Trophoblast cell (in vitro differentiated cells and primary cell): ENCODE measurements at regions not wholly inside any gene's neighbourhood (a gene's known extent, or its start where the extent isn't known, plus 50 kb on each side); places are given as distances from the start of the nearest gene placed in this dataset.

Experiments
- DNase-seq, 2 donors: peaks; one replicate each; pipeline ENCODE4 v3.0.0-alpha.2; 2016
- H2AFZ ChIP-seq: 2 replicates; pipeline ENCODE4 v1.6.1; 2013; ENCODE audit warnings: low read length, moderate library complexity, mild to moderate bottlenecking; ENCODE audit not compliant: insufficient read depth, poor library complexity
- H2AK5ac ChIP-seq: 2 replicates; pipeline ENCODE4 v1.6.1; 2013; ENCODE audit warnings: mild to moderate bottlenecking, low read length
- H2BK120ac ChIP-seq: 2 replicates; pipeline ENCODE4 v1.6.1; 2013; ENCODE audit warnings: low read length, mild to moderate bottlenecking, moderate library complexity; ENCODE audit not compliant: insufficient read depth, poor library complexity
- H2BK12ac ChIP-seq: 2 replicates; pipeline ENCODE4 v1.6.1; 2013; ENCODE audit warnings: mild to moderate bottlenecking, low read length, moderate library complexity
- H2BK5ac ChIP-seq: 2 replicates; pipeline ENCODE4 v1.6.1; 2013; ENCODE audit warnings: low read length, low read depth, moderate library complexity, mild to moderate bottlenecking; ENCODE audit not compliant: poor library complexity
- H3K14ac ChIP-seq: 2 replicates; pipeline ENCODE4 v1.6.1; 2013; ENCODE audit warnings: mild to moderate bottlenecking, low read length
- H3K18ac ChIP-seq: 2 replicates; pipeline ENCODE4 v1.6.1; 2013; ENCODE audit warnings: mild to moderate bottlenecking, low read length
- H3K23ac ChIP-seq: 2 replicates; pipeline ENCODE4 v1.6.1; 2013; ENCODE audit warnings: low read length
- H3K27ac ChIP-seq: 2 replicates; pipeline ENCODE4 v1.5.1; 2013; ENCODE audit warnings: low read depth, mild to moderate bottlenecking, inconsistent platforms, low read length, moderate library complexity
- H3K27me3 ChIP-seq: 2 replicates; pipeline ENCODE4 v1.6.1; 2013; ENCODE audit warnings: inconsistent platforms, mild to moderate bottlenecking, low read length, moderate library complexity; ENCODE audit not compliant: insufficient read depth
- H3K36me3 ChIP-seq, 2 experiments: 1 replicate in 1 of 2; 2 replicates in 1 of 2; pipeline ENCODE4 v1.6.1; 2013; ENCODE audit warnings: low read length in 2 of 2, mild to moderate bottlenecking in 2 of 2, moderate library complexity in 1 of 2; ENCODE audit not compliant: insufficient read depth in 2 of 2, control insufficient read depth in 1 of 2
- H3K4ac ChIP-seq: 2 replicates; pipeline ENCODE4 v1.6.1; 2013; ENCODE audit warnings: low read depth, mild to moderate bottlenecking, low read length, moderate library complexity
- H3K4me1 ChIP-seq, 2 experiments: 1 replicate in 1 of 2; 2 replicates in 1 of 2; pipeline ENCODE4 v1.6.1; 2013; ENCODE audit warnings: low read length in 2 of 2, mild to moderate bottlenecking in 2 of 2, moderate library complexity in 1 of 2; ENCODE audit not compliant: insufficient read depth in 2 of 2, control insufficient read depth in 1 of 2
- H3K4me2 ChIP-seq: 2 replicates; pipeline ENCODE4 v1.6.1; 2013; ENCODE audit warnings: inconsistent platforms, mild to moderate bottlenecking, low read length, moderate library complexity
- H3K4me3 ChIP-seq: 2 replicates; pipeline ENCODE4 v1.5.1; 2013; ENCODE audit warnings: mild to moderate bottlenecking, low read depth, low read length, inconsistent platforms
- H3K79me1 ChIP-seq: one replicate; pipeline ENCODE4 v1.6.1; 2013; ENCODE audit warnings: low read length
- H3K79me2 ChIP-seq: 2 replicates; pipeline ENCODE4 v1.6.1; 2013; ENCODE audit warnings: low read length, mild to moderate bottlenecking; ENCODE audit not compliant: control insufficient read depth, insufficient read depth, poor library complexity
- H3K9ac ChIP-seq: 2 replicates; pipeline ENCODE4 v1.6.1; 2013; ENCODE audit warnings: mild to moderate bottlenecking, low read length
- H3K9me3 ChIP-seq: 2 replicates; pipeline ENCODE4 v1.6.1; 2013; ENCODE audit warnings: low read depth, mild to moderate bottlenecking, control low read depth, inconsistent platforms, low read length; ENCODE audit not compliant: insufficient read depth
- H4K12ac ChIP-seq: 2 replicates; pipeline ENCODE4 v1.6.1; 2013; ENCODE audit warnings: low read depth, mild to moderate bottlenecking, low read length, moderate library complexity
- H4K8ac ChIP-seq: 2 replicates; pipeline ENCODE4 v1.6.1; 2013; ENCODE audit warnings: low read depth, mild to moderate bottlenecking, low read length, moderate library complexity
- H4K91ac ChIP-seq: one replicate; pipeline ENCODE4 v1.6.1; 2013; ENCODE audit warnings: low read depth, mild to moderate bottlenecking, low read length, moderate library complexity
- WGBS: extraction: QIAGEN DNeasy Blood & Tissue Kit; methylation state at CpG from one replicate; pipeline ENCODE4 v1.1.7; 2013; ENCODE audit warnings: missing lambda C conversion rate; ENCODE audit not compliant: insufficient read length, insufficient coverage; ENCODE audit errors: extremely low coverage; 5-methylcytosine and 5-hydroxymethylcytosine counted together

- DNase-seq = no peak
- Histone ChIP-seq H3K4ac (no peak overlapping the region), H3K79me2 (peaks cover 2% of the 10 kb centered on the region), H3K14ac (no peak overlapping the region), H3K4me3 (no peak overlapping the region), H3K4me2 (no peak overlapping the region), H2AK5ac (no peak overlapping the region), H3K27me3 (no peaks in the 10 kb centered on the region), H4K91ac (no peak overlapping the region), H3K18ac (no peak overlapping the region), H2BK5ac (no peak overlapping the region), H3K23ac (no peak overlapping the region), H3K79me1 (peaks cover 4% of the 10 kb centered on the region), H2AFZ (no peak overlapping the region), H3K9me3 (no peaks in the 10 kb centered on the region), H3K9ac (no peak overlapping the region), H2BK12ac (no peak overlapping the region), H4K8ac (no peak overlapping the region), H4K12ac (no peak overlapping the region), H3K36me3 (peaks cover 0 to 6% of the 10 kb centered on the region in 2 experiments), H2BK120ac (no peak overlapping the region), H3K27ac (no peak overlapping the region), H3K4me1 (peaks cover 6% of the 10 kb centered on the region in 2 experiments)
- WGBS = no CpG with 5 or more reads among the region's 3 CpGs
Observed at GRCh38 chr3:159882367-159882766, 106.3 kb upstream of the IL12A start.

GRCh38 chr3:159882790-159883779 lies 105.5 kb upstream of the IL12A start:
- no peak overlapping the region for H2AFZ ChIP-seq
- no peak overlapping the region for H3K27ac ChIP-seq
- no peaks in the 10 kb centered on the region for H3K27me3 ChIP-seq
- H3K4ac ChIP-seq = peak overlapping the region; percentile 10
- no peak overlapping the region for H3K23ac ChIP-seq
- no peak for DNase-seq
- no peak overlapping the region for H3K9ac ChIP-seq
- peak overlapping the region; percentile 56 for H2BK12ac ChIP-seq
- H3K14ac ChIP-seq = no peak overlapping the region
- H2AK5ac ChIP-seq = peak overlapping the region; percentile 15
- H2BK120ac ChIP-seq = no peak overlapping the region
- no peak overlapping the region for H4K12ac ChIP-seq
- H4K91ac ChIP-seq = peak overlapping the region; percentile 64
- no peak overlapping the region for H2BK5ac ChIP-seq
- H3K9me3 ChIP-seq = no peaks in the 10 kb centered on the region
- peaks cover 0 to 10% of the 10 kb centered on the region in 2 experiments for H3K36me3 ChIP-seq
- H3K79me2 ChIP-seq = peaks cover 2% of the 10 kb centered on the region
- H4K8ac ChIP-seq = no peak overlapping the region
- peak overlapping the region; percentile 46 for H3K18ac ChIP-seq
- H3K4me3 ChIP-seq = no peak overlapping the region
- no peak overlapping the region for H3K4me2 ChIP-seq
- WGBS = no CpG with 5 or more reads among the region's 12 CpGs
- peaks cover 6% of the 10 kb centered on the region in 2 experiments for H3K4me1 ChIP-seq
- H3K79me1 ChIP-seq = peaks cover 4% of the 10 kb centered on the region

- H3K9ac ChIP-seq = no peak overlapping the region
- peaks cover 4% of the 10 kb centered on the region for H3K79me1 ChIP-seq
- H3K4me3 ChIP-seq = no peak overlapping the region
- no peak overlapping the region for H3K27ac ChIP-seq
- H4K12ac ChIP-seq = no peak overlapping the region
- WGBS = no CpG with 5 or more reads among the region's 3 CpGs
- no peak overlapping the region for H2BK5ac ChIP-seq
- no peaks in the 10 kb centered on the region for H3K27me3 ChIP-seq
- no peak overlapping the region for H2AK5ac ChIP-seq
- H3K4me2 ChIP-seq = no peak overlapping the region
- H3K4ac ChIP-seq = no peak overlapping the region
- H2BK12ac ChIP-seq = no peak overlapping the region
- no peak overlapping the region for H2BK120ac ChIP-seq
- DNase-seq = peak in 1 of 2 donors; percentile 70
- H3K9me3 ChIP-seq = no peaks in the 10 kb centered on the region
- peaks cover 0 to 10% of the 10 kb centered on the region in 2 experiments for H3K36me3 ChIP-seq
- no peak overlapping the region for H4K91ac ChIP-seq
- H3K18ac ChIP-seq = no peak overlapping the region
- no peak overlapping the region for H3K23ac ChIP-seq
- H3K79me2 ChIP-seq = peaks cover 2% of the 10 kb centered on the region
- peak overlapping the region; percentile 32 for H4K8ac ChIP-seq
- H2AFZ ChIP-seq = no peak overlapping the region
- no peak overlapping the region for H3K14ac ChIP-seq
- H3K4me1 ChIP-seq = peaks cover 6% of the 10 kb centered on the region in 2 experiments
Observed at GRCh38 chr3:159884661-159885402, 103.8 kb upstream of the IL12A start.

GRCh38 chr3:159886050-159886449 lies 102.6 kb upstream of the IL12A start:
- no peak overlapping the region for H2AFZ ChIP-seq
- no peak overlapping the region for H3K4me3 ChIP-seq
- no peak overlapping the region for H4K12ac ChIP-seq
- no peak overlapping the region for H3K27ac ChIP-seq
- H2BK5ac ChIP-seq = no peak overlapping the region
- no peaks in the 10 kb centered on the region for H3K9me3 ChIP-seq
- H3K14ac ChIP-seq = no peak overlapping the region
- no peak overlapping the region for H3K4ac ChIP-seq
- no peak overlapping the region for H2BK12ac ChIP-seq
- WGBS = no CpG with 5 or more reads among the region's 3 CpGs
- no peak overlapping the region for H2AK5ac ChIP-seq
- no peaks in the 10 kb centered on the region for H3K27me3 ChIP-seq
- peaks cover 4% of the 10 kb centered on the region for H3K79me1 ChIP-seq
- H2BK120ac ChIP-seq = no peak overlapping the region
- H3K36me3 ChIP-seq = peaks cover 0 to 10% of the 10 kb centered on the region in 2 experiments
- no peak overlapping the region for H4K8ac ChIP-seq
- no peak overlapping the region for H4K91ac ChIP-seq
- H3K4me1 ChIP-seq = peaks cover 6% of the 10 kb centered on the region in 2 experiments
- peak overlapping the region; percentile 86 for H3K23ac ChIP-seq
- H3K18ac ChIP-seq = no peak overlapping the region
- H3K4me2 ChIP-seq = no peak overlapping the region
- H3K79me2 ChIP-seq = peaks cover 2% of the 10 kb centered on the region
- DNase-seq = no peak
- no peak overlapping the region for H3K9ac ChIP-seq
